HCT116 (cell line): ENCODE measurements at regions not wholly inside any gene's neighbourhood (a gene's known extent, or its start where the extent isn't known, plus 50 kb on each side); places are given as distances from the start of the nearest gene placed in this dataset.

Experiments
- ATAC-seq: fragments of 200-7000 bp; cut with Tn5 transposase; 2 replicates; pipeline ENCODE4 v1.9.1; 2020; ENCODE audit warnings: mild to moderate bottlenecking, moderate library complexity
- BruUV-seq: library from RNA; stranded (reverse); fragments of 400-500 nt; replicated peaks from 2 replicates; lab custom pipeline; 2021; lab: Mats Ljungman, UMichigan
- CTCF ChIA-PET: fragments of 300-600 bp; sonication (Branson Sonifier 250); formaldehyde crosslinking; loops from one replicate; lab custom pipeline; 2021; ENCODE audit warnings: antibody characterized with exemption; lab: Charles Lee
- POLR2A ChIA-PET: fragments of 300-600, 350-600 bp; sonication (Branson Sonifier 250); formaldehyde crosslinking; loops from one replicate; lab custom pipeline; 2021; ENCODE audit warnings: antibody characterized with exemption; lab: Charles Lee
- RAD21 ChIA-PET, 2 experiments: fragments of 300-600 bp; sonication (Branson Sonifier 250); formaldehyde crosslinking; loops; one replicate each; lab custom pipeline; 2023; ENCODE audit warnings: low total read pairs in 2 of 2; ENCODE audit not compliant: uncharacterized antibody in 2 of 2, unreplicated experiment in 2 of 2, low non-redundant PET in 1 of 2; lab: Charles Lee
- DNase-seq: peaks from one replicate; pipeline ENCODE4 v3.0.0-alpha.2; 2010; ENCODE audit warnings: low read depth, low spot score
- H2AFZ ChIP-seq: fragments of 200-600 bp; shearing (Covaris generic), sonication (generic); 2 replicates; pipeline ENCODE4 v1.6.1; 2017; ENCODE audit warnings: low read depth, mixed run types, mixed read lengths, antibody characterized with exemption, low read length; ENCODE audit not compliant: poor library complexity, severe bottlenecking
- H3K27ac ChIP-seq: 2 replicates; pipeline ENCODE4 v1.5.1; 2012; ENCODE audit warnings: low read depth, low read length
- H3K27me3 ChIP-seq: fragments of 200-600 bp; sonication (generic); 2 replicates; pipeline ENCODE4 v1.6.1; 2016; ENCODE audit warnings: mixed run types, low read length, mixed read lengths; ENCODE audit not compliant: insufficient read depth
- H3K36me3 ChIP-seq, 2 experiments: fragments of 200-500 bp in 1 of 2; fragments of 200-600 bp in 1 of 2; sonication (Bioruptor generic) in 1 of 2; sonication (generic) in 1 of 2; 2 replicates each; pipeline versions ENCODE4 v1.5.1 to v1.6.1; 2014 to 2016; ENCODE audit warnings: low read length in 2 of 2, inconsistent platforms in 1 of 2, mixed read lengths in 1 of 2, mixed run types in 1 of 2; ENCODE audit not compliant: insufficient read depth in 2 of 2, control insufficient read depth in 1 of 2
- H3K4me1 ChIP-seq, 2 experiments: fragments of 200-600 bp in 1 of 2; sonication (generic) in 1 of 2; 2 replicates each; pipeline versions ENCODE4 v1.5.1 to v1.6.1; 2012 to 2017; ENCODE audit warnings: low read length in 2 of 2, inconsistent platforms in 1 of 2, mild to moderate bottlenecking in 1 of 2, mixed read lengths in 1 of 2, mixed run types in 1 of 2, moderate library complexity in 1 of 2; ENCODE audit not compliant: insufficient read depth in 2 of 2, control insufficient read depth in 1 of 2
- H3K4me2 ChIP-seq: fragments of 200-600 bp; sonication (generic); 2 replicates; pipeline ENCODE4 v1.6.1; 2017; ENCODE audit warnings: mixed run types, low read length, mixed read lengths
- H3K4me3 ChIP-seq, 2 experiments: fragments of 200-600 bp in 1 of 2; sonication (generic) in 1 of 2; replicated peaks in 1 of 2; 2 replicates each; pipeline ENCODE4 v1.5.1; 2011 to 2016; ENCODE audit warnings: low read length in 2 of 2, control low read depth in 1 of 2, low read depth in 1 of 2, mild to moderate bottlenecking in 1 of 2, mixed read lengths in 1 of 2, mixed run types in 1 of 2
- H3K79me2 ChIP-seq: fragments of 200-600 bp; sonication (generic); 2 replicates; pipeline ENCODE4 v1.6.1; 2017; ENCODE audit warnings: mild to moderate bottlenecking, mixed run types, low read length, moderate library complexity, mixed read lengths; ENCODE audit not compliant: insufficient read depth
- H3K9ac ChIP-seq: fragments of 200-600 bp; sonication (generic); 2 replicates; pipeline ENCODE4 v1.6.1; 2016; ENCODE audit warnings: low read length, mixed read lengths
- H3K9me2 ChIP-seq: fragments of 200-600 bp; sonication (generic), shearing (Covaris generic); 2 replicates; pipeline ENCODE4 v1.6.1; 2017; ENCODE audit warnings: mixed run types, mild to moderate bottlenecking, moderate library complexity; ENCODE audit not compliant: insufficient read depth
- H3K9me3 ChIP-seq, 2 experiments: fragments of 200-500 bp in 1 of 2; fragments of 200-600 bp in 1 of 2; sonication (Bioruptor generic) in 1 of 2; sonication (generic) in 1 of 2; 2 replicates each; pipeline ENCODE4 v1.6.1; 2014 to 2017; ENCODE audit warnings: low read length in 2 of 2, mixed read lengths in 2 of 2, inconsistent platforms in 1 of 2, low read depth in 1 of 2, mild to moderate bottlenecking in 1 of 2, mixed run types in 1 of 2, moderate library complexity in 1 of 2; ENCODE audit not compliant: control insufficient read depth in 1 of 2, insufficient read depth in 1 of 2
- H4K20me1 ChIP-seq: fragments of 200-600 bp; sonication (generic), shearing (Covaris generic); 2 replicates; pipeline ENCODE4 v1.6.1; 2017; ENCODE audit warnings: mixed run types, mild to moderate bottlenecking, moderate library complexity; ENCODE audit not compliant: insufficient read depth
- CBX3 ChIP-seq: IDR thresholded peaks from 2 replicates; pipeline ENCODE4 v1.6.1; 2012; ENCODE audit warnings: low read depth
- CEBPB ChIP-seq: IDR thresholded peaks from 2 replicates; pipeline ENCODE4 v1.6.1; 2012; ENCODE audit warnings: low read depth
- EGR1 ChIP-seq: IDR thresholded peaks from 2 replicates; pipeline ENCODE4 v1.6.1; 2012; ENCODE audit warnings: low read depth
- ELF1 ChIP-seq: IDR thresholded peaks from 2 replicates; pipeline ENCODE4 v1.6.1; 2012; ENCODE audit warnings: low read depth, borderline replicate concordance
- EZH2 ChIP-seq: fragments of 200-600 bp; sonication (generic); IDR thresholded peaks from 2 replicates; pipeline ENCODE4 v1.6.1; 2017; ENCODE audit warnings: antibody characterized with exemption, mixed run types
- EZH2phosphoT487 ChIP-seq: fragments of 200-600 bp; IDR thresholded peaks from 2 replicates; pipeline ENCODE4 v1.6.1; 2018; ENCODE audit warnings: antibody characterized with exemption, borderline replicate concordance
- POLR2AphosphoS5 ChIP-seq: IDR thresholded peaks from 2 replicates; pipeline ENCODE4 v1.6.1; 2011; ENCODE audit warnings: mild to moderate bottlenecking, low read depth, low read length, moderate library complexity
- RAD21 ChIP-seq: IDR thresholded peaks from 2 replicates; pipeline ENCODE4 v1.6.1; 2012; ENCODE audit warnings: low read depth, mild to moderate bottlenecking
- SIN3A ChIP-seq: IDR thresholded peaks from 2 replicates; pipeline ENCODE4 v1.6.1; 2012; ENCODE audit warnings: low read depth
- SP1 ChIP-seq: IDR thresholded peaks from 2 replicates; pipeline ENCODE4 v1.6.1; 2012; ENCODE audit warnings: low read depth
- YY1 ChIP-seq: IDR thresholded peaks from 2 replicates; pipeline ENCODE4 v1.6.1; 2011; ENCODE audit warnings: low read length, low read depth, moderate library complexity, mild to moderate bottlenecking; ENCODE audit not compliant: insufficient replicate concordance; ENCODE audit errors: extremely low read depth
- intact Hi-C: fragments of 100-400 bp; cut with micrococcal nuclease; formaldehyde crosslinking; loops from 2 replicates; pipeline ENCODE4 v1.10.0; 2022
- TF ChIP-seq, protein P1 (sequence below), 3 experiments: fragments of 200-600 bp in 1 of 3; sonication (generic) in 1 of 3; IDR thresholded peaks in 2 of 3; conservative IDR thresholded peaks in 1 of 3; 2 replicates each; pipeline ENCODE4 v1.5.1; 2012 to 2017; ENCODE audit warnings: low read depth in 2 of 3, low read length in 2 of 3, antibody characterized with exemption in 1 of 3, borderline replicate concordance in 1 of 3, control low read depth in 1 of 3, mild to moderate bottlenecking in 1 of 3, mixed read lengths in 1 of 3, mixed run types in 1 of 3, moderate library complexity in 1 of 3; ENCODE audit not compliant: insufficient read depth in 1 of 3
- TF ChIP-seq, protein P2 (sequence below): IDR thresholded peaks from 2 replicates; pipeline ENCODE4 v1.6.1; 2012; ENCODE audit warnings: low read depth
- TF ChIP-seq, protein P3 (sequence below): IDR thresholded peaks from 2 replicates; pipeline ENCODE4 v1.6.1; 2011; ENCODE audit warnings: mild to moderate bottlenecking, low read length, moderate library complexity; ENCODE audit not compliant: insufficient replicate concordance; ENCODE audit errors: extremely low read depth
- TF ChIP-seq, protein P4 (sequence below): IDR thresholded peaks from 2 replicates; pipeline ENCODE4 v1.6.1; 2012
- TF ChIP-seq, protein P5 (sequence below): IDR thresholded peaks from 2 replicates; pipeline ENCODE4 v1.6.1; 2012

DNA sequence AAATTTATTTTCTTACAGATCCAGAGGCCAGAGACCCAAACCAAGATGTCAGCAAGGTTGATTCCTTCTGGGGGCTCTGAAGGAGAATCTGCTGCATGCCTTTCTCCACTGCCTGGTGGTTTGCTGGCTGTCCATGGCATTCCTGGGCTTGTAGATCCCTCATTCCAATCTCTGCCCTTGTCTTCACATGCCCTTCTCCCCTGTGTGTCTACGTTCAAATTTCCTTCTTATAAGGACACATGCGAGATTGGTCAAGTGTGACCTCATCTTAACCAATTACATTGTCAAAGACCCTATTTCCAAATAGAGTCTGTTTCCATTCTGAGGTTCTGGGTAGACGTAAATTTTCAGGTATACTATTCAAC is 84.5 kb upstream of the RAI14 start:
- RAD21 ChIA-PET: no interaction called here
- no TSS peak for BruUV-seq
- Histone ChIP-seq H3K9me3 (no peaks in the 10 kb centered on the region), H3K9me2 (no peaks in the 10 kb centered on the region), H3K36me3 (no peaks in the 10 kb centered on the region), H3K9ac (no peak overlapping the region), H2AFZ (no peak overlapping the region), H3K27ac (no peak overlapping the region), H3K4me3 (no peak overlapping the region), H3K27me3 (no peaks in the 10 kb centered on the region), H3K79me2 (no peaks in the 10 kb centered on the region), H3K4me1 (no peaks in the 10 kb centered on the region), H4K20me1 (no peaks in the 10 kb centered on the region), H3K4me2 (no peak overlapping the region)
- POLR2A ChIA-PET: no interaction called here
- intact Hi-C loops: no loop called here
- ATAC-seq: no peak
- no peak for TF ChIP-seq SIN3A
- TF ChIP-seq, protein P1, sequence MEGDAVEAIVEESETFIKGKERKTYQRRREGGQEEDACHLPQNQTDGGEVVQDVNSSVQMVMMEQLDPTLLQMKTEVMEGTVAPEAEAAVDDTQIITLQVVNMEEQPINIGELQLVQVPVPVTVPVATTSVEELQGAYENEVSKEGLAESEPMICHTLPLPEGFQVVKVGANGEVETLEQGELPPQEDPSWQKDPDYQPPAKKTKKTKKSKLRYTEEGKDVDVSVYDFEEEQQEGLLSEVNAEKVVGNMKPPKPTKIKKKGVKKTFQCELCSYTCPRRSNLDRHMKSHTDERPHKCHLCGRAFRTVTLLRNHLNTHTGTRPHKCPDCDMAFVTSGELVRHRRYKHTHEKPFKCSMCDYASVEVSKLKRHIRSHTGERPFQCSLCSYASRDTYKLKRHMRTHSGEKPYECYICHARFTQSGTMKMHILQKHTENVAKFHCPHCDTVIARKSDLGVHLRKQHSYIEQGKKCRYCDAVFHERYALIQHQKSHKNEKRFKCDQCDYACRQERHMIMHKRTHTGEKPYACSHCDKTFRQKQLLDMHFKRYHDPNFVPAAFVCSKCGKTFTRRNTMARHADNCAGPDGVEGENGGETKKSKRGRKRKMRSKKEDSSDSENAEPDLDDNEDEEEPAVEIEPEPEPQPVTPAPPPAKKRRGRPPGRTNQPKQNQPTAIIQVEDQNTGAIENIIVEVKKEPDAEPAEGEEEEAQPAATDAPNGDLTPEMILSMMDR (IDR thresholded peaks at IDR 0.05 in 2 of 3, conservative IDR thresholded peaks at IDR 0.05 in 1 of 3; ENCODE audit: borderline replicate concordance in 1 of 3, insufficient read depth in 1 of 3, low read depth in 2 of 3, low read length in 2 of 3): no peak
- no peak for TF ChIP-seq SP1
- TF ChIP-seq EGR1: no peak
- TF ChIP-seq POLR2AphosphoS5: no peak
- TF ChIP-seq, protein P2, sequence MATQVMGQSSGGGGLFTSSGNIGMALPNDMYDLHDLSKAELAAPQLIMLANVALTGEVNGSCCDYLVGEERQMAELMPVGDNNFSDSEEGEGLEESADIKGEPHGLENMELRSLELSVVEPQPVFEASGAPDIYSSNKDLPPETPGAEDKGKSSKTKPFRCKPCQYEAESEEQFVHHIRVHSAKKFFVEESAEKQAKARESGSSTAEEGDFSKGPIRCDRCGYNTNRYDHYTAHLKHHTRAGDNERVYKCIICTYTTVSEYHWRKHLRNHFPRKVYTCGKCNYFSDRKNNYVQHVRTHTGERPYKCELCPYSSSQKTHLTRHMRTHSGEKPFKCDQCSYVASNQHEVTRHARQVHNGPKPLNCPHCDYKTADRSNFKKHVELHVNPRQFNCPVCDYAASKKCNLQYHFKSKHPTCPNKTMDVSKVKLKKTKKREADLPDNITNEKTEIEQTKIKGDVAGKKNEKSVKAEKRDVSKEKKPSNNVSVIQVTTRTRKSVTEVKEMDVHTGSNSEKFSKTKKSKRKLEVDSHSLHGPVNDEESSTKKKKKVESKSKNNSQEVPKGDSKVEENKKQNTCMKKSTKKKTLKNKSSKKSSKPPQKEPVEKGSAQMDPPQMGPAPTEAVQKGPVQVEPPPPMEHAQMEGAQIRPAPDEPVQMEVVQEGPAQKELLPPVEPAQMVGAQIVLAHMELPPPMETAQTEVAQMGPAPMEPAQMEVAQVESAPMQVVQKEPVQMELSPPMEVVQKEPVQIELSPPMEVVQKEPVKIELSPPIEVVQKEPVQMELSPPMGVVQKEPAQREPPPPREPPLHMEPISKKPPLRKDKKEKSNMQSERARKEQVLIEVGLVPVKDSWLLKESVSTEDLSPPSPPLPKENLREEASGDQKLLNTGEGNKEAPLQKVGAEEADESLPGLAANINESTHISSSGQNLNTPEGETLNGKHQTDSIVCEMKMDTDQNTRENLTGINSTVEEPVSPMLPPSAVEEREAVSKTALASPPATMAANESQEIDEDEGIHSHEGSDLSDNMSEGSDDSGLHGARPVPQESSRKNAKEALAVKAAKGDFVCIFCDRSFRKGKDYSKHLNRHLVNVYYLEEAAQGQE: no peak
- TF ChIP-seq EZH2: no peak
- no peak for TF ChIP-seq YY1
- no peak for TF ChIP-seq CBX3
- TF ChIP-seq RAD21: no peak
- TF ChIP-seq, protein P3, sequence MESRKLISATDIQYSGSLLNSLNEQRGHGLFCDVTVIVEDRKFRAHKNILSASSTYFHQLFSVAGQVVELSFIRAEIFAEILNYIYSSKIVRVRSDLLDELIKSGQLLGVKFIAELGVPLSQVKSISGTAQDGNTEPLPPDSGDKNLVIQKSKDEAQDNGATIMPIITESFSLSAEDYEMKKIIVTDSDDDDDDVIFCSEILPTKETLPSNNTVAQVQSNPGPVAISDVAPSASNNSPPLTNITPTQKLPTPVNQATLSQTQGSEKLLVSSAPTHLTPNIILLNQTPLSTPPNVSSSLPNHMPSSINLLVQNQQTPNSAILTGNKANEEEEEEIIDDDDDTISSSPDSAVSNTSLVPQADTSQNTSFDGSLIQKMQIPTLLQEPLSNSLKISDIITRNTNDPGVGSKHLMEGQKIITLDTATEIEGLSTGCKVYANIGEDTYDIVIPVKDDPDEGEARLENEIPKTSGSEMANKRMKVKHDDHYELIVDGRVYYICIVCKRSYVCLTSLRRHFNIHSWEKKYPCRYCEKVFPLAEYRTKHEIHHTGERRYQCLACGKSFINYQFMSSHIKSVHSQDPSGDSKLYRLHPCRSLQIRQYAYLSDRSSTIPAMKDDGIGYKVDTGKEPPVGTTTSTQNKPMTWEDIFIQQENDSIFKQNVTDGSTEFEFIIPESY: no peak
- TF ChIP-seq ELF1: no peak
- no peak for TF ChIP-seq EZH2phosphoT487
- TF ChIP-seq, protein P4, sequence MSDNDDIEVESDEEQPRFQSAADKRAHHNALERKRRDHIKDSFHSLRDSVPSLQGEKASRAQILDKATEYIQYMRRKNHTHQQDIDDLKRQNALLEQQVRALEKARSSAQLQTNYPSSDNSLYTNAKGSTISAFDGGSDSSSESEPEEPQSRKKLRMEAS: no peak
- TF ChIP-seq, protein P5, sequence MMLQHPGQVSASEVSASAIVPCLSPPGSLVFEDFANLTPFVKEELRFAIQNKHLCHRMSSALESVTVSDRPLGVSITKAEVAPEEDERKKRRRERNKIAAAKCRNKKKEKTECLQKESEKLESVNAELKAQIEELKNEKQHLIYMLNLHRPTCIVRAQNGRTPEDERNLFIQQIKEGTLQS: no peak
- TF ChIP-seq CEBPB: no peak
- CTCF ChIA-PET: no interaction called here
- no peak for DNase-seq
